HG03439 (cell line): ENCODE measurements at regions not wholly inside any gene's neighbourhood (a gene's known extent, or its start where the extent isn't known, plus 50 kb on each side); places are given as distances from the start of the nearest gene placed in this dataset.

Experiments
- ATAC-seq: cut with Tn5 transposase; IDR thresholded peaks from one replicate; pipeline ENCODE4 v1.9.1; 2021; ENCODE audit warnings: mild to moderate bottlenecking, moderate library complexity; ENCODE audit not compliant: unreplicated experiment

- no peak for ATAC-seq
These were observed 153.1 kb downstream of the PCDH17 start for GRCh38 chr13:57784633-57785032.

GRCh38 chr13:57787058-57787791 lies 155.7 kb downstream of the PCDH17 start:
- ATAC-seq = no peak

- no peak for ATAC-seq
These were observed 168.1 kb downstream of the PCDH17 start for GRCh38 chr13:57799624-57800023.

- no peak for ATAC-seq
These were observed 182.1 kb downstream of the PCDH17 start for GRCh38 chr13:57813651-57814050.

- no peak for ATAC-seq
These were observed 184.1 kb downstream of the PCDH17 start for GRCh38 chr13:57815600-57815999.

GRCh38 chr13:57820924-57821323 lies 189.4 kb downstream of the PCDH17 start:
- no peak for ATAC-seq

- ATAC-seq = no peak
These were observed 192.2 kb downstream of the PCDH17 start for GRCh38 chr13:57823704-57824103.

- ATAC-seq = no peak
These were observed 192.6 kb downstream of the PCDH17 start for GRCh38 chr13:57824121-57824520.

GRCh38 chr13:57825066-57825465 lies 193.5 kb downstream of the PCDH17 start:
- no peak for ATAC-seq

- ATAC-seq = no peak
These were observed 198.0 kb downstream of the PCDH17 start for GRCh38 chr13:57829496-57829895.

GRCh38 chr13:57832187-57832586 lies 200.6 kb downstream of the PCDH17 start:
- ATAC-seq = no peak

GRCh38 chr13:57837801-57838200 lies 206.3 kb downstream of the PCDH17 start:
- ATAC-seq = no peak

GRCh38 chr13:57843521-57843920 lies 212.0 kb downstream of the PCDH17 start:
- ATAC-seq = no peak

GRCh38 chr13:57846600-57847173 lies 215.1 kb downstream of the PCDH17 start:
- ATAC-seq = no peak

GRCh38 chr13:57857945-57858344 lies 226.4 kb downstream of the PCDH17 start:
- ATAC-seq = no peak

- ATAC-seq = no peak
These were observed 226.8 kb downstream of the PCDH17 start for GRCh38 chr13:57858376-57858775.

- ATAC-seq = no peak
These were observed 231.3 kb downstream of the PCDH17 start for GRCh38 chr13:57862879-57863278.

GRCh38 chr13:57865600-57866294 lies 234.2 kb downstream of the PCDH17 start:
- ATAC-seq = no peak

- no peak for ATAC-seq
These were observed 243.0 kb downstream of the PCDH17 start for GRCh38 chr13:57874530-57874929.

- ATAC-seq = no peak
These were observed 246.1 kb downstream of the PCDH17 start for GRCh38 chr13:57877601-57878000.

- ATAC-seq = no peak
These were observed 246.7 kb downstream of the PCDH17 start for GRCh38 chr13:57878291-57878690.

GRCh38 chr13:57897225-57897624 lies 265.7 kb downstream of the PCDH17 start:
- no peak for ATAC-seq
